Cardiac muscle cell (in vitro differentiated cells and primary cell): ENCODE measurements at regions not wholly inside any gene's neighbourhood (a gene's known extent, or its start where the extent isn't known, plus 50 kb on each side); places are given as distances from the start of the nearest gene placed in this dataset.

Experiments
- DNase-seq, 2 donors: peaks; one replicate each; pipeline versions ENCODE4 v3.0.0 to v3.0.0-alpha.2; 2010 to 2017; ENCODE audit warnings: low read depth in 1 of 2, low spot score in 1 of 2
- H3K27ac ChIP-seq: fragments of 200-600 bp; sonication (generic); 2 replicates; pipeline ENCODE4 v1.5.1; 2016
- H3K27me3 ChIP-seq: fragments of 200-600 bp; sonication (generic); 2 replicates; pipeline ENCODE4 v1.6.0; 2016; ENCODE audit warnings: control low read depth
- H3K36me3 ChIP-seq: fragments of 200-600 bp; sonication (generic); 2 replicates; pipeline ENCODE4 v1.5.1; 2016; ENCODE audit warnings: control low read depth
- H3K4me1 ChIP-seq: fragments of 200-600 bp; sonication (generic); 2 replicates; pipeline ENCODE4 v1.8.1; 2017; ENCODE audit warnings: low read depth, mild to moderate bottlenecking, mixed run types
- H3K4me3 ChIP-seq: fragments of 200-600 bp; sonication (generic); 2 replicates; pipeline ENCODE4 v1.5.1; 2016; ENCODE audit warnings: mild to moderate bottlenecking
- H3K9me3 ChIP-seq: fragments of 200-600 bp; sonication (generic); 2 replicates; pipeline ENCODE4 v1.5.1; 2017; ENCODE audit warnings: low read depth, mild to moderate bottlenecking, control low read depth
- TF ChIP-seq, protein P1 (sequence below): IDR thresholded peaks from 2 replicates; pipeline ENCODE4 v1.5.1; 2012; ENCODE audit warnings: low read depth, mild to moderate bottlenecking, low read length

DNA sequence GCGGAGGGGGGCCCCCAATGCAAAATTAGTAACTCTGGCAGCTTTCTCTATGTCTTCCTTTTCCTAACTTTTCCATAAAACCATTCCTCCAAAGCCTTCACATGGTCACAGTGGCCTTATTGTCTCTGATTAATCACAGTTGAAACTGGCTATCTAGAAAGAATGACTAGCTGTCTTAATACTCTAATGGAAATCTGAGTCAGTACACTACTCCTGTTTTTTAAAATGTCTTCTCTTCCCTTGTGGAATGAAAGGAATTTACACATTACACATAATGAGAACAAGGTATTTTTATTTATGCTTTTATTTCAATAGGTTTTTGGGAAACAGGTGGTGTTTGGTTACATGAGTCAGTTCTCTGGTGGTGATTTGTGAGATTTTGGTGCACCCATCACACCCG, 66.3 kb upstream of the PUDP start:
- TF ChIP-seq, protein P1, sequence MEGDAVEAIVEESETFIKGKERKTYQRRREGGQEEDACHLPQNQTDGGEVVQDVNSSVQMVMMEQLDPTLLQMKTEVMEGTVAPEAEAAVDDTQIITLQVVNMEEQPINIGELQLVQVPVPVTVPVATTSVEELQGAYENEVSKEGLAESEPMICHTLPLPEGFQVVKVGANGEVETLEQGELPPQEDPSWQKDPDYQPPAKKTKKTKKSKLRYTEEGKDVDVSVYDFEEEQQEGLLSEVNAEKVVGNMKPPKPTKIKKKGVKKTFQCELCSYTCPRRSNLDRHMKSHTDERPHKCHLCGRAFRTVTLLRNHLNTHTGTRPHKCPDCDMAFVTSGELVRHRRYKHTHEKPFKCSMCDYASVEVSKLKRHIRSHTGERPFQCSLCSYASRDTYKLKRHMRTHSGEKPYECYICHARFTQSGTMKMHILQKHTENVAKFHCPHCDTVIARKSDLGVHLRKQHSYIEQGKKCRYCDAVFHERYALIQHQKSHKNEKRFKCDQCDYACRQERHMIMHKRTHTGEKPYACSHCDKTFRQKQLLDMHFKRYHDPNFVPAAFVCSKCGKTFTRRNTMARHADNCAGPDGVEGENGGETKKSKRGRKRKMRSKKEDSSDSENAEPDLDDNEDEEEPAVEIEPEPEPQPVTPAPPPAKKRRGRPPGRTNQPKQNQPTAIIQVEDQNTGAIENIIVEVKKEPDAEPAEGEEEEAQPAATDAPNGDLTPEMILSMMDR, result no peak
- Histone ChIP-seq H3K27ac (no peak overlapping the region), H3K36me3 (no peaks in the 10 kb centered on the region), H3K4me3 (no peak overlapping the region), H3K4me1 (no peaks in the 10 kb centered on the region), H3K9me3 (no peaks in the 10 kb centered on the region), H3K27me3 (no peaks in the 10 kb centered on the region)
- no peak for DNase-seq

DNA sequence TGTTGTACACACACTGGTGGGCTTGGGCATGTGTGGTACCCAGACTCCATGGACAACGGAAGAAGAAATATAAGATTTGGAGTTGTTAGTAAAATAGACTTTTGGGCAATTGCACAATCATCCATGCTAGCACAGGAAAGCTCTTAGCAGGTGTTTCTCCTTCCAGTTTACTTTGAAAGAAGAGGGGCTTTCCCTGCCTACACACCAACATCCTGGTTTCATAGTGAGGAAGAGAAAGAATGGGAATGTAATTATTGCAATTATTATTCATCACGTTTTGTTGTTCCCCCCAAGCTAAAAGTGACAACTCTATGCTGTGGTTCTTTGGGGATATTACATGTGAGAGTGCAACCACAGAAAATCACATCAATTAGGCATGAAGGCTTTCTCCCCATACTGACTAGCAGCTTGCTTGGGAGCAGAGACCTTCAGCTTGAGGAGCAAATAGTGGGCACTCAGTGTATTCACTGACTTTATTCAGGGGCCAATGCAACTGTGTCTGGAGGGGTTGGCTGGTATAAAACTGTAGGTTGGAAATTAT, 57.2 kb upstream of the PUDP start:
- Histone ChIP-seq H3K4me1 (no peaks in the 10 kb centered on the region), H3K4me3 (no peak overlapping the region), H3K27ac (no peak overlapping the region), H3K36me3 (no peaks in the 10 kb centered on the region), H3K9me3 (no peaks in the 10 kb centered on the region), H3K27me3 (no peaks in the 10 kb centered on the region)
- TF ChIP-seq, protein P1, result no peak
- DNase-seq, result no peak

DNA sequence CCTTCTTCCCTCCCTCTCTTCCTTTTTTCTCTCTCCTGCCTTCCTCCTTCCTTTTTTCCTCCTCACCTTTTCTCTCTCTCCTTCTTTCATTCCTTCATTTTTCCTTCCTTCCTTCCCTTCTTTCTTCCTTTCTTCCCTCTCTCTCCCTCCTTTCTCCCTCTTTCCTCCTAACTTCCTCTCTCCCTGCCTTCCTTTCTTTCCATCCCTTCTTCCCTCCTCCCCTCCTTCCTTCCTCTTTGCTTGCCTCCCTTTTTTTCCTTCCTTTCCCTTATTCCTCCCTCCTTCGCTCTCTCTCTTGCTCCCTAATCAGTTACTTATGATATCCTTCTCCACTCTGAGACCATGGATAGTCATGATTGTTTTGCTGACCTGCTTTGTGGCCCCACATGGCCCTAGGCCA, 56.7 kb upstream of the PUDP start:
- Histone ChIP-seq H3K4me3 (no peak overlapping the region), H3K36me3 (no peaks in the 10 kb centered on the region), H3K9me3 (no peaks in the 10 kb centered on the region), H3K27ac (no peak overlapping the region), H3K4me1 (no peaks in the 10 kb centered on the region), H3K27me3 (no peaks in the 10 kb centered on the region)
- TF ChIP-seq, protein P1, result no peak
- no peak for DNase-seq

DNA sequence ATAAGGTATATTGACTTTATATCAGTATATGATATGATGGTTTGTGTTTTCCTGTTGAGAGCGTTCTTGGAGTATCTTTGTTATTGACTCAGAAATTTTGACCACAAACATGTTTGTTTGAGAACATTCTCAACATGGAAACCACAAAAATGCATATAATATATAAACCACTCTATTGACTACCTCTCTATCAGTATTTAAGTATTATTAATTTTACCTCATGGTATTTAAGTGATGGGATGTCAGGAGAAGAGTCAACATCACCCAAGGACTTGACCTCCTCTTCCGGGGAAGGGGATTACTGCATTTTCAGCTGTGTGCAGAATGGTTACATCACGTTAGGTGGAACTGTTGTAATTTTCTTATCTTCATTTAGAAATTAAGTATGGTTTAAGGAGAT, 54.3 kb upstream of the PUDP start:
- Histone ChIP-seq H3K9me3 (no peaks in the 10 kb centered on the region), H3K27ac (no peak overlapping the region), H3K4me3 (no peak overlapping the region), H3K4me1 (no peaks in the 10 kb centered on the region), H3K27me3 (no peaks in the 10 kb centered on the region), H3K36me3 (no peaks in the 10 kb centered on the region)
- TF ChIP-seq, protein P1, result no peak
- DNase-seq, result no peak

DNA sequence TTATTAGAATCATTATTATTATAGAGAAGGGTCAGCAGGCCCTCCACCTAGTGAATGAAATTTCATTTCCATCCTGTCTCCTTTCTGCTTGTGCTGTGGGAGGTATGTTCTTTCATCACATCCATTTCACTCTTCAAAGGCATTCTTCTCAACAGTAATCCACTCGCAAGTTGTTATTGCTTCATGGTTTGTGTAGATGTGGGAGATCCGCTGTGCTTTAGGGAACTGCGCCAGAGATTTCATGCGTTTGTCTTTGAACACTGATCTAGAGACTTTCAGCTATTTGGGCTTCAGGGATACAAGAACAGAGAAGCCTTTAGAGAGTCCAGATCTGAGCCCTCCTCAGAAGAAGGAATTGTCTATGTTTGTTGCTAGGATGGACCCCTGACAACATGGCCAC, 53.5 kb upstream of the PUDP start:
- Histone ChIP-seq H3K27ac (no peak overlapping the region), H3K4me1 (no peaks in the 10 kb centered on the region), H3K4me3 (no peak overlapping the region), H3K36me3 (no peaks in the 10 kb centered on the region), H3K9me3 (no peaks in the 10 kb centered on the region), H3K27me3 (no peaks in the 10 kb centered on the region)
- no peak for DNase-seq
- TF ChIP-seq, protein P1, result no peak

DNA sequence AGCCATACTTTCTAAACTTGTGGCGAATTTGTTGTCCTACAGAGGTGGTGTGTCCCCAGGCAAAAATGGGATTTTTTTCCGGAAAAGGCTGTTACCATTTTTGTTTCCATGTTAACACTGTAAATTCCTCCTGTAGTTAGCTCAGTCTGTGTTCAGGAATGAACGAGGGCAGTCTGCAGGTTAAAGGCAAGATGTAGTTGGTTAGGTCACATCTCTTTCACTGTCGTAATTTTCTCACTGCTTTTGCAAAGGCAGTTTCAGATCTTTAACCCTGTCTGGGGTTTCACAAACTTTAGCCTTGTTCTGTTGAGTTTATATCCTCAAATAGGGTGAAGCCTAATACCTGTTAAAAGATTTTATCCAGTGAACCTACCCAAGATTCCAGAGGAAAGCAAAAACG, 50.5 kb upstream of the PUDP start:
- Histone ChIP-seq H3K4me1 (no peaks in the 10 kb centered on the region), H3K36me3 (no peaks in the 10 kb centered on the region), H3K4me3 (no peak overlapping the region), H3K9me3 (no peaks in the 10 kb centered on the region), H3K27me3 (no peaks in the 10 kb centered on the region), H3K27ac (no peak overlapping the region)
- TF ChIP-seq, protein P1, result no peak
- no peak for DNase-seq
